ENCODE measurements at regions not wholly inside any gene's neighbourhood (a gene's known extent, or its start where the extent isn't known, plus 50 kb on each side); places are given as distances from the start of the nearest gene placed in this dataset.
"Not testable (repeated sequence)": the region's sequence is repeated elsewhere in the genome, so short reads cannot be mapped to it uniquely, and the experiment has no call there.

DNA sequence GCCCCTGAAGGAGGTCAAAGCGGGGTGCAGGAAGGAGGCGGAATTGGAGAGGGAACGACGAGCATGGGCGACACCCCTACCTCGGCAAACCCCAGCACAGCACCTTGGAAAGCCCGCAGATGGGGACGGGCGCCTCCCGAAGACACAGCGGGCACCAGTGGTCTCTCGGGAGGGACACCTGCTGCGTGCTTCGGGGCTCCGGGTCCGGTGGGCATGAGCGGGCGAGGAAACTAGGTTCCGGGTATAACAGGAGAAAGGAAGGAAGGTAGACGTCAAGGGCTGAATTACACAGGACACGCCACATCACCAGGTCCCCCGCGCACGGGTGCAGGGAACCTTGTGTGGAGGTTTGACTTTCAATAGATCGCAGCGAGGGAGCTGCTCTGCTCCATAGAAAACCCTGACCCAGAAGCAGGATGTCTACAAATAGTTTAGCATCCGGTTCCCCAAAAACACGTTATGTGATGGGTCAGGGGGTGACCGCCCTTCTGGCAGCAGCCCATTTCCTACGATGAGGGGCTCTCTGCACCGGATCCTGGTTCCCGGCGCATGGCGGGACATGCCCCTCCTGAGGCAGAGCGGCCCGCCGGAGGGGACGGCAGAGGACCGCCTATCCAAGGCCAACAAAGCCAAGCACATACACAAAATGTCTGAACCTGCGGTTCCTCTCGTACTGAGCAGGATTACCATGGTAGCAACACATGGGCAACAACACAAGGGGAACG is 196.9 kb downstream of the ALG10 start:
- no peak overlapping the region for H3K4me3 ChIP-seq (ENCODE audit: low read length)
- H3K27me3 ChIP-seq (ENCODE audit: control insufficient read depth, insufficient read depth, low read length): no peaks in the 10 kb centered on the region
- H3K9me3 ChIP-seq (replicated peaks; ENCODE audit: control insufficient read depth, low read depth, low read length): peaks cover 30% of the 10 kb centered on the region
- H3K4me1 ChIP-seq (ENCODE audit: control insufficient read depth, insufficient read depth, low read length): no peaks in the 10 kb centered on the region
- no peak overlapping the region for H3K27ac ChIP-seq (ENCODE audit: low read length)
- no peaks in the 10 kb centered on the region for H3K36me3 ChIP-seq (ENCODE audit: control insufficient read depth, insufficient read depth, low read length)
- WGBS (ENCODE audit: insufficient coverage): 54% methylated on average over 36 of the region's 42 CpGs
- DNase-seq: peak; percentile 3

DNA sequence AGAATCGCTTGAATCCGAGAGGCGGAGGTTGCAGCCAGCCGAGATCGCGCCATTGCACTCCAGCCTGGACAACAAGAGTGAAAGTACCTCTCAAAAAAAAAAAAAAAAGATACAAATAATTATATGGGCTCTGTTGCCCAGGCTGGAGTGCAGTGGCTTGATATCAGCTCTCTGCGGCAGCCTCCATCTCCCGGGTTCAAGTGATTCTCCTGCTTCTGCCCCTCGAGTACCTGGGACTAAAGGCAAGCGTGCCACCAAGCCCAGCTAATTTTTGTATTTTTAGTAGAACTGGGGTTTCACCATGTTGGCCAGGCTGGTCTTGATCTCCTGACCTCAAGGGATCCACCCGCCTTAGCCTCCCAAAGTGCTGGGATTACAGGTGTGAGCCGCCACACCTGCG is 197.8 kb downstream of the ALG10 start:
- WGBS (ENCODE audit: insufficient coverage): 92% methylated on average over 2 of the region's 13 CpGs
- not testable (repeated sequence) for H3K27ac ChIP-seq (ENCODE audit: low read length); H3K36me3 ChIP-seq (ENCODE audit: control insufficient read depth, insufficient read depth, low read length); H3K4me1 ChIP-seq (ENCODE audit: control insufficient read depth, insufficient read depth, low read length); H3K27me3 ChIP-seq (ENCODE audit: control insufficient read depth, insufficient read depth, low read length); H3K4me3 ChIP-seq (ENCODE audit: low read length); DNase-seq
- peaks cover 28% of the 10 kb centered on the region for H3K9me3 ChIP-seq (replicated peaks; ENCODE audit: control insufficient read depth, low read depth, low read length)

DNA sequence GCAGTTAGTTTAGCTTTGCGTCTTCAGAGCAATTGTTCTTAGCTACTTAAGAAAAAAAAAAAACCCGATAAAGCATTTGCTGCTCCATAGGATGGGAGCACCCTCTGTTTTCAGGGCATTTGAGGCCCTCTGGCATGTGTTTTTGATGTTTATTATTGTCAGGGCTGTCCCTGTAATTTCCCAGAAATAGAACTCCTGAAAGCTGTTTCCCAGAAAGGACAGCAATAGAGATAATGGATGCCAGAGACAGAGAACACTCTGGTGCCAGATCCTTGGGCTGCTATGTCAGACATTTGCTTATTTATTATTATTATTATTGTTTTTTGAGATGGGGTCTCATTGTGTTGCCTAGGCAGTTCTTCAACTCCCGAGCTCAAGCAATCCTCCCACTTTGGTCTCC is 201.3 kb downstream of the ALG10 start:
- Histone ChIP-seq H3K27ac (ENCODE audit: low read length) (no peak overlapping the region), H3K4me1 (ENCODE audit: control insufficient read depth, insufficient read depth, low read length) (no peaks in the 10 kb centered on the region), H3K36me3 (ENCODE audit: control insufficient read depth, insufficient read depth, low read length) (no peaks in the 10 kb centered on the region), H3K27me3 (ENCODE audit: control insufficient read depth, insufficient read depth, low read length) (no peaks in the 10 kb centered on the region), H3K9me3 (replicated peaks; ENCODE audit: control insufficient read depth, low read depth, low read length) (peaks cover 25% of the 10 kb centered on the region), H3K4me3 (ENCODE audit: low read length) (no peak overlapping the region)
- DNase-seq: no peak
- WGBS (ENCODE audit: insufficient coverage): 100% methylated on average over 1 of the region's 3 CpGs

DNA sequence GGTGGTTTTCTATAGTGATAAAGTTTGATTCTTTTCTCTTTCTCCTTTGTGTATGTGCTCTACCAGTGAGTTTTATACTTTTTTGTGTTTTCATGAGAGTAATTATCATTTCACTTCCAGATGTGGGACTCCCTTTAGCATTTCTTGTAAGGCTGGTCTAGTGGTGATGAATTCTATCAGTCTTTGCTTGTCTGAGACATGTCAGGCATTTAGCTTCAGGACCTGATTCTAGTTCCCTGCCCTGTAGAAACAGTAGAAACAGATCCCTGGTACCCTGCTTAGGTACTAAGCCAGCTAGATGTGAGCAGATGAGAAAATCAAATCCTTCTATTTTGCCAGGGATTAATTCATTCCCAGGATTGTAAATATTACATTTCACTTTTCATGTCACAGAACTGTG is 203.7 kb downstream of the ALG10 start:
- H3K27ac ChIP-seq (ENCODE audit: low read length); H3K27me3 ChIP-seq (ENCODE audit: control insufficient read depth, insufficient read depth, low read length); H3K4me1 ChIP-seq (ENCODE audit: control insufficient read depth, insufficient read depth, low read length); H3K36me3 ChIP-seq (ENCODE audit: control insufficient read depth, insufficient read depth, low read length); DNase-seq; H3K4me3 ChIP-seq (ENCODE audit: low read length): not testable (repeated sequence)
- H3K9me3 ChIP-seq (replicated peaks; ENCODE audit: control insufficient read depth, low read depth, low read length): peaks cover 33% of the 10 kb centered on the region

DNA sequence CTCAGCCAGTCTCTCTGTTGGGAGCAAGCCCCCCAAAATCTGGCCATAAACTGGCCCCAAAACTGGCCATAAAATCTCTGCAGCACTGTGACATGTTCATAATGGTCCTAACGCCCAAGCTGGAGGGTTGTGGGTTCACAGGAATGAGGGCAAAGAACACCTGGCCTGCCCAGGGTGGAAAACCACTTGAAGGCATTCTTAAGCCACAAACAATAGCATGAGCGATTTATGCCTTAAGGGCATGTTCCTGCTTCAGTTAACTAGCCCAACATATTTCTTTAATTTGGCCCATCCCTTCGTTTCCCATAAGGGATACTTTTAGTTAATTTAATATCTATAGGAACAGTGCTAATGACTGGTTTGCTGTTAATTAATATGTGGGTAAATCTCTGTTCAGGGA is 205.8 kb downstream of the ALG10 start:
- 70% methylated on average over 1 of the region's 3 CpGs for WGBS (ENCODE audit: insufficient coverage)
- H3K4me3 ChIP-seq (ENCODE audit: low read length); H3K4me1 ChIP-seq (ENCODE audit: control insufficient read depth, insufficient read depth, low read length); DNase-seq; H3K36me3 ChIP-seq (ENCODE audit: control insufficient read depth, insufficient read depth, low read length); H3K27me3 ChIP-seq (ENCODE audit: control insufficient read depth, insufficient read depth, low read length); H3K27ac ChIP-seq (ENCODE audit: low read length): not testable (repeated sequence)
- H3K9me3 ChIP-seq (replicated peaks; ENCODE audit: control insufficient read depth, low read depth, low read length): peaks cover 36% of the 10 kb centered on the region

DNA sequence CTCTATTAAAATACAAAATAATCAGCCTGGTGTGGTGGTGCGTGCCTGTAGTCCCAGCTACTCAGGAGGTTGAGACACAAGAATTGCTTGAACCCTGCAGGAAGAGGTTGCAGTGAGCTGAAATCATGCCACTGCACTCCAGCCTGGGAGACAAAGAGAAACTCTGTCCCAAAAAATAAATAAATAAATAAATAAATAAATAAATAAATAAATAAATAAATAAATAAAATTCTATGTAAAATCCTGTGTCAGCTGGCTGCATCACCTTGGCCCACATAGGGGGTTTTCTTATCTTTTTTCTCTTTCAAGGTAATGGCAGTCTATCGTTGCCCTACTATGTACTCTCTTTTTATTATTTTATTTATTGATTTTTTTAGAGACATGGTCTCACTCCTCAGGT is 206.7 kb downstream of the ALG10 start:
- WGBS (ENCODE audit: insufficient coverage): no CpG with 5 or more reads among the region's 2 CpGs
- peaks cover 35% of the 10 kb centered on the region for H3K9me3 ChIP-seq (replicated peaks; ENCODE audit: control insufficient read depth, low read depth, low read length)
- not testable (repeated sequence) for H3K4me3 ChIP-seq (ENCODE audit: low read length); H3K27ac ChIP-seq (ENCODE audit: low read length); DNase-seq; H3K36me3 ChIP-seq (ENCODE audit: control insufficient read depth, insufficient read depth, low read length); H3K27me3 ChIP-seq (ENCODE audit: control insufficient read depth, insufficient read depth, low read length); H3K4me1 ChIP-seq (ENCODE audit: control insufficient read depth, insufficient read depth, low read length)

DNA sequence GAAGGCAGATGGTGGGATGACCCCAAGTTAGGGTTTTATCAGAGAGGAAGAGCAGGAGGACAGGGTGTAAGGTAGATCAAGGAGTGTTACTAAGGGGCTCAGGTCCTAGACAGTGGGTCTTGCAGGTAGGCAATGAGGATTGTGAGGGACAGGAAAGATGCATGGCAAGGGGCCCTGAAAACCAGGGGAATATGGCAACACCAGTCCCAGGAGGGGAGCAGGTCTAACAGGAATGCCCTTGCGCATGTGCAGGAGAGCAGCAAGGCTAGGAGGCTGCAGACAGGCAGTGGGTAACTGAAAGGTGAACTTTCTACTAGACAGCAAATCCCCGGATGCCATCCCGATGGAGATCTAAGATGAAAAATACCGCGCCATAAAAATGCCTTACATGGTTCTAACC is 211.3 kb downstream of the ALG10 start:
- Histone ChIP-seq H3K27ac (ENCODE audit: low read length) (no peak overlapping the region), H3K4me1 (ENCODE audit: control insufficient read depth, insufficient read depth, low read length) (no peaks in the 10 kb centered on the region), H3K36me3 (ENCODE audit: control insufficient read depth, insufficient read depth, low read length) (no peaks in the 10 kb centered on the region), H3K27me3 (ENCODE audit: control insufficient read depth, insufficient read depth, low read length) (no peaks in the 10 kb centered on the region), H3K4me3 (ENCODE audit: low read length) (no peak overlapping the region), H3K9me3 (replicated peaks; ENCODE audit: control insufficient read depth, low read depth, low read length) (peaks cover 47% of the 10 kb centered on the region)
- DNase-seq: no peak
- 96% methylated on average over 5 of the region's 5 CpGs for WGBS (ENCODE audit: insufficient coverage)

DNA sequence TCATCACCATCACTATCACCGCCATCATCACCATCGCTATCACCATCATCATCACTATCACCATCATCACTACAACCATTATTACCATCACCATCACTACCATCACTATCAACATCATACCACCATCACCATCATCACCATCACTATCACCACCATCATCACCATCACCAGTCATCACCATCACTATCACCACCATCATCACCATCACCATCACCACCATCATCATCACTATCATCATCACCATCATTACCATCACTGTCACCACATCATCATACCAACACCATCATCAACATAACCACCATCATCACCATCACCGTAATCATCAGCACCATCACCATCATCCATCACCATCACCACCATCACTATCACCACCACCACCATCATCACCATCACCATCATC is 213.8 kb downstream of the ALG10 start:
- no peaks in the 10 kb centered on the region for H3K4me1 ChIP-seq (ENCODE audit: control insufficient read depth, insufficient read depth, low read length)
- H3K4me3 ChIP-seq (ENCODE audit: low read length): no peak overlapping the region
- no peak for DNase-seq
- H3K27ac ChIP-seq (ENCODE audit: low read length): no peak overlapping the region
- H3K9me3 ChIP-seq (replicated peaks; ENCODE audit: control insufficient read depth, low read depth, low read length): peaks cover 40% of the 10 kb centered on the region
- H3K27me3 ChIP-seq (ENCODE audit: control insufficient read depth, insufficient read depth, low read length): no peaks in the 10 kb centered on the region
- 87% methylated on average over 2 of the region's 3 CpGs for WGBS (ENCODE audit: insufficient coverage)
- H3K36me3 ChIP-seq (ENCODE audit: control insufficient read depth, insufficient read depth, low read length): no peaks in the 10 kb centered on the region

DNA sequence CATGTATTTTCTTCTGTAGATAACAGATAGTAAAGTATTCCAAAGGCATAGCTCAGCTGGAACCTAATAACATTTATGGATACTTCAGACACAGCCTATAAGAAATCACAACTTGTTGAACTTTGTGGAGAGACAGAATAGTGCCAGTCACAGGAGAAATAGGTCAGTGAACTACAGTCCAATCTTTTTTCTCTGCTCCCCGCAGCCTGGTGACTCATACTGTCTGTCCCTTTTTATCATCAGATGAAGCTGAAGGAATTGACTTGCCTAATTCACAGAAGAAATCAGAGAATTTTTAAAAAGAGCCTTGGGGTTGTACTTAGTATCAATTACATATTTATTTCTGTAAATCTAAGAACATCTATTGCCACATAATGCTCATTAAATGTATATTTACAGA is 222.3 kb downstream of the ALG10 start:
- H3K27ac ChIP-seq (ENCODE audit: low read length): no peak overlapping the region
- no peak overlapping the region for H3K4me3 ChIP-seq (ENCODE audit: low read length)
- no CpG with 5 or more reads among the region's 1 CpG for WGBS (ENCODE audit: insufficient coverage)
- H3K27me3 ChIP-seq (ENCODE audit: control insufficient read depth, insufficient read depth, low read length): no peaks in the 10 kb centered on the region
- H3K36me3 ChIP-seq (ENCODE audit: control insufficient read depth, insufficient read depth, low read length): no peaks in the 10 kb centered on the region
- H3K4me1 ChIP-seq (ENCODE audit: control insufficient read depth, insufficient read depth, low read length): no peaks in the 10 kb centered on the region
- peaks cover 30% of the 10 kb centered on the region for H3K9me3 ChIP-seq (replicated peaks; ENCODE audit: control insufficient read depth, low read depth, low read length)
- no peak for DNase-seq

DNA sequence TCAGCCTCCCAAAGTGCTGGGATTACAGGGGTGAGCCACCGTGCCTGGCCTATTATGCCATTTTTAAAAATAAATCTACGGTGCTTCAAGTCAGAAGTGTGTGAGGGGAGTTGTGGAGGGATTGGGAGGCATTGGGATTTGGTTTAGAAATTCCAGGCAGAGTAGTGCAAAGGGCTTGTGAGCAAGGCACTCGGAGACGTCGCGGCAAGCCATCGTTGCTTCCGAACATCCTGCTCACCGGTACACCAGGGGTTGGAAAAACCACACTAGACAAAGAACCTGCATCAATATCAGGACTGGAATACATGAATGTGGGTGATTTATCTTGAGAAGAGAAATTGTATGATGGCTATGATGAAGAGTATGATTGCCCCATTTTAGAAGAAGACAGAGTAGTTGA is 227.0 kb downstream of the ALG10 start:
- H3K4me3 ChIP-seq (ENCODE audit: low read length): no peak overlapping the region
- 95% methylated on average over 7 of the region's 9 CpGs for WGBS (ENCODE audit: insufficient coverage)
- DNase-seq: no peak
- peaks cover 16% of the 10 kb centered on the region for H3K9me3 ChIP-seq (replicated peaks; ENCODE audit: control insufficient read depth, low read depth, low read length)
- H3K27ac ChIP-seq (ENCODE audit: low read length): no peak overlapping the region
- no peaks in the 10 kb centered on the region for H3K36me3 ChIP-seq (ENCODE audit: control insufficient read depth, insufficient read depth, low read length)
- no peaks in the 10 kb centered on the region for H3K4me1 ChIP-seq (ENCODE audit: control insufficient read depth, insufficient read depth, low read length)
- no peaks in the 10 kb centered on the region for H3K27me3 ChIP-seq (ENCODE audit: control insufficient read depth, insufficient read depth, low read length)

DNA sequence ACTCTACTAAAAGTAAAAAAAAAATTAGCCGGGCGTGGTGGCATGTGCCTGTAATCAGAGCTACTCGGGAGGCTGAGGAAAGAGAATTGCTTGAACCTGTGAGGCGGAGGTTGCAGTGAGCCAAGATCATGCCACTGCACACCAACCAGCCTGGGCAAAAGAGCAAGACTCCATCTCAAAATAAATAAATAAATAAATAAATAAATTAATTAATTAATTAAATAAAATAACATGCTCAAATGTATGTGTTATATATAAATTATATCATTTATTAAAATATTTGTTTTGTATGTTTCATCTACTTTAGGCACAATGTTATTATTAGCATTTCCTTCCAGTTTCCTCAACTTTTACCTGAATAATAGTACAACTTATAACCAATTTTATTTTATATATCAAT is 229.6 kb downstream of the ALG10 start:
- H3K27ac ChIP-seq (ENCODE audit: low read length); H3K4me3 ChIP-seq (ENCODE audit: low read length); H3K4me1 ChIP-seq (ENCODE audit: control insufficient read depth, insufficient read depth, low read length); H3K36me3 ChIP-seq (ENCODE audit: control insufficient read depth, insufficient read depth, low read length); DNase-seq; H3K27me3 ChIP-seq (ENCODE audit: control insufficient read depth, insufficient read depth, low read length): not testable (repeated sequence)
- H3K9me3 ChIP-seq (replicated peaks; ENCODE audit: control insufficient read depth, low read depth, low read length): peaks cover 11% of the 10 kb centered on the region
- no CpG with 5 or more reads among the region's 4 CpGs for WGBS (ENCODE audit: insufficient coverage)
